MM.1S (cell line): ENCODE measurements at regions not wholly inside any gene's neighbourhood (a gene's known extent, or its start where the extent isn't known, plus 50 kb on each side); places are given as distances from the start of the nearest gene placed in this dataset.

Experiments
- DNase-seq: peaks from one replicate; pipeline ENCODE4 v3.0.0-alpha.2; 2015
- H2AFZ ChIP-seq: fragments of 300-600 bp; sonication (generic); 2 replicates; pipeline ENCODE4 v1.6.0; 2016; ENCODE audit warnings: antibody characterized with exemption, low read length
- H3F3A ChIP-seq: fragments of 300-600 bp; sonication (generic); 2 replicates; pipeline ENCODE4 v1.6.1; 2016; ENCODE audit warnings: mild to moderate bottlenecking, antibody characterized with exemption, low read length, moderate library complexity, mixed read lengths; ENCODE audit not compliant: insufficient read depth
- H3K27ac ChIP-seq: fragments of 300-600 bp; sonication (generic); 2 replicates; pipeline ENCODE4 v1.5.1; 2016; ENCODE audit warnings: mild to moderate bottlenecking, low read length
- H3K27me3 ChIP-seq: fragments of 300-600 bp; sonication (generic); replicated peaks from 2 replicates; pipeline ENCODE4 v1.6.0; 2016; ENCODE audit warnings: low read length; ENCODE audit not compliant: insufficient read depth
- H3K36me3 ChIP-seq: fragments of 300-600 bp; sonication (generic); replicated peaks from 2 replicates; pipeline ENCODE4 v1.6.1; 2016; ENCODE audit warnings: mild to moderate bottlenecking, low read length, mixed read lengths; ENCODE audit not compliant: insufficient read depth
- H3K4me1 ChIP-seq: fragments of 300-600 bp; sonication (generic); 2 replicates; pipeline ENCODE4 v1.6.1; 2016; ENCODE audit warnings: low read length, mixed read lengths
- H3K4me2 ChIP-seq: fragments of 300-600 bp; sonication (generic); 2 replicates; pipeline ENCODE4 v1.6.0; 2016; ENCODE audit warnings: low read depth, low read length
- H3K4me3 ChIP-seq: fragments of 300-600 bp; sonication (generic); 2 replicates; pipeline ENCODE4 v1.5.1; 2016; ENCODE audit warnings: low read length, mixed read lengths
- H3K79me2 ChIP-seq: fragments of 300-600 bp; sonication (generic); 2 replicates; pipeline ENCODE4 v1.6.1; 2016; ENCODE audit warnings: mixed run types, low read length, mixed read lengths
- H3K9ac ChIP-seq: fragments of 300-600 bp; sonication (generic); 2 replicates; pipeline ENCODE4 v1.6.1; 2016; ENCODE audit warnings: low read length, mixed read lengths
- H3K9me2 ChIP-seq: fragments of 300-600 bp; sonication (generic); replicated peaks from 2 replicates; pipeline ENCODE4 v1.6.1; 2016; ENCODE audit warnings: mild to moderate bottlenecking, low read length, mixed read lengths; ENCODE audit not compliant: insufficient read depth
- H3K9me3 ChIP-seq: fragments of 300-600 bp; sonication (generic); replicated peaks from 2 replicates; pipeline ENCODE4 v1.6.1; 2016; ENCODE audit warnings: mild to moderate bottlenecking, low read length, mixed read lengths; ENCODE audit not compliant: insufficient read depth
- H4K20me1 ChIP-seq: fragments of 300-600 bp; sonication (generic); 2 replicates; pipeline ENCODE4 v1.6.1; 2016; ENCODE audit warnings: mild to moderate bottlenecking, low read length, moderate library complexity, mixed read lengths; ENCODE audit not compliant: insufficient read depth
- CTCF ChIP-seq: fragments of 300-600 bp; sonication (generic); IDR thresholded peaks from 2 replicates; pipeline ENCODE4 v1.5.1; 2016; ENCODE audit warnings: antibody characterized with exemption, low read length, mixed read lengths
- EZH2 ChIP-seq: fragments of 300-600 bp; sonication (generic); optimal IDR thresholded peaks from 2 replicates; pipeline ENCODE3; 2017; ENCODE audit warnings: low read depth, mild to moderate bottlenecking, antibody characterized with exemption, low read length, mixed read lengths
- EZH2phosphoT487 ChIP-seq: fragments of 300-600 bp; sonication (generic); IDR thresholded peaks from 2 replicates; pipeline ENCODE4 v1.6.1; 2018; ENCODE audit warnings: antibody characterized with exemption, low read length

GRCh38 chr11:92447586-92447985 lies 223.0 kb downstream of the FAT3 start:
- no peak overlapping the region for H2AFZ ChIP-seq
- no peaks in the 10 kb centered on the region for H3K9me2 ChIP-seq
- no peaks in the 10 kb centered on the region for H3K4me1 ChIP-seq
- H3K9me3 ChIP-seq = no peaks in the 10 kb centered on the region
- no peaks in the 10 kb centered on the region for H3K27me3 ChIP-seq
- no peak for DNase-seq
- no peak overlapping the region for H3K4me3 ChIP-seq
- no peak overlapping the region for H3K27ac ChIP-seq
- H3K79me2 ChIP-seq = no peaks in the 10 kb centered on the region
- H3K9ac ChIP-seq = no peak overlapping the region
- TF ChIP-seq EZH2phosphoT487 = no peak
- no peak for TF ChIP-seq EZH2
- no peak for TF ChIP-seq CTCF
- H3F3A ChIP-seq = no peaks in the 10 kb centered on the region
- H3K4me2 ChIP-seq = no peak overlapping the region
- no peaks in the 10 kb centered on the region for H4K20me1 ChIP-seq
- H3K36me3 ChIP-seq = no peaks in the 10 kb centered on the region

- Histone ChIP-seq H3K9ac (no peak overlapping the region), H3K9me3 (no peaks in the 10 kb centered on the region), H3K4me3 (no peak overlapping the region), H3K27me3 (no peaks in the 10 kb centered on the region), H2AFZ (no peak overlapping the region), H3K4me2 (no peak overlapping the region), H3K9me2 (no peaks in the 10 kb centered on the region), H3F3A (no peaks in the 10 kb centered on the region), H3K36me3 (no peaks in the 10 kb centered on the region), H3K79me2 (no peaks in the 10 kb centered on the region), H3K4me1 (no peaks in the 10 kb centered on the region), H3K27ac (no peak overlapping the region), H4K20me1 (no peaks in the 10 kb centered on the region)
- TF ChIP-seq EZH2 = no peak
- no peak for TF ChIP-seq CTCF
- no peak for TF ChIP-seq EZH2phosphoT487
- DNase-seq = no peak
Observed at GRCh38 chr11:92449222-92449621, 224.6 kb downstream of the FAT3 start.

- H2AFZ ChIP-seq = no peak overlapping the region
- no peaks in the 10 kb centered on the region for H3K79me2 ChIP-seq
- no peaks in the 10 kb centered on the region for H3F3A ChIP-seq
- TF ChIP-seq EZH2 (no peak), CTCF (no peak), EZH2phosphoT487 (no peak)
- H3K9ac ChIP-seq = no peak overlapping the region
- no peak overlapping the region for H3K4me3 ChIP-seq
- no peaks in the 10 kb centered on the region for H4K20me1 ChIP-seq
- H3K27ac ChIP-seq = no peak overlapping the region
- no peaks in the 10 kb centered on the region for H3K27me3 ChIP-seq
- H3K4me1 ChIP-seq = no peaks in the 10 kb centered on the region
- no peak for DNase-seq
- H3K9me3 ChIP-seq = no peaks in the 10 kb centered on the region
- H3K9me2 ChIP-seq = no peaks in the 10 kb centered on the region
- no peaks in the 10 kb centered on the region for H3K36me3 ChIP-seq
- no peak overlapping the region for H3K4me2 ChIP-seq
Observed at GRCh38 chr11:92449780-92450179, 225.2 kb downstream of the FAT3 start.
